MCF 10A (cell line): ENCODE measurements at regions not wholly inside any gene's neighbourhood (a gene's known extent, or its start where the extent isn't known, plus 50 kb on each side); places are given as distances from the start of the nearest gene placed in this dataset.

Experiments
- BruUV-seq: library from RNA; stranded (reverse); fragments of 400-500 nt; replicated peaks from 2 replicates; lab custom pipeline; 2021; lab: Mats Ljungman, UMichigan
- CTCF ChIA-PET: fragments of 300-600 bp; sonication (Branson Sonifier 250); formaldehyde crosslinking; extraction: SDS; loops from one replicate; lab custom pipeline; 2021; ENCODE audit warnings: antibody characterized with exemption, inconsistent platforms; lab: Yijun Ruan, JAX
- POLR2A ChIA-PET: fragments of 300-600, 350-650 bp; sonication (Branson Sonifier 250); formaldehyde crosslinking; extraction: SDS; loops from one replicate; lab custom pipeline; 2020; ENCODE audit warnings: antibody characterized with exemption, inconsistent platforms; lab: Yijun Ruan, JAX
- DNase-seq: peaks from one replicate; pipeline ENCODE4 v3.0.0-alpha.2; 2018; ENCODE audit not compliant: unreplicated experiment
- H3K27ac Mint-ChIP-seq: one replicate; pipeline ENCODE4 v1.8.0; 2022; ENCODE audit warnings: mild to moderate bottlenecking, low read depth, mixed read lengths; ENCODE audit not compliant: unreplicated experiment
- H3K27me3 Mint-ChIP-seq: one replicate; pipeline ENCODE4 v1.8.0; 2022; ENCODE audit warnings: mixed read lengths; ENCODE audit not compliant: insufficient read depth, unreplicated experiment
- H3K36me3 Mint-ChIP-seq: one replicate; pipeline ENCODE4 v1.8.0; 2022; ENCODE audit warnings: mild to moderate bottlenecking, moderate library complexity, mixed read lengths; ENCODE audit not compliant: insufficient read depth, unreplicated experiment
- H3K4me1 Mint-ChIP-seq: one replicate; pipeline ENCODE4 v1.8.0; 2022; ENCODE audit warnings: mixed read lengths; ENCODE audit not compliant: insufficient read depth, unreplicated experiment
- H3K4me3 Mint-ChIP-seq: one replicate; pipeline ENCODE4 v1.8.0; 2022; ENCODE audit warnings: mild to moderate bottlenecking, moderate library complexity, mixed read lengths; ENCODE audit not compliant: unreplicated experiment
- H3K9me3 Mint-ChIP-seq: one replicate; pipeline ENCODE4 v1.8.0; 2022; ENCODE audit warnings: mixed read lengths; ENCODE audit not compliant: unreplicated experiment
- intact Hi-C: fragments of 100-400 bp; cut with micrococcal nuclease; formaldehyde crosslinking; loops from 2 replicates; pipeline ENCODE4 v1.14.1; 2022
- TF ChIP-seq, protein P1 (sequence below): fragments of 200-600 bp; IDR thresholded peaks from one replicate; pipeline ENCODE4 v1.8.0; 2022; ENCODE audit warnings: antibody characterized with exemption, mild to moderate bottlenecking; ENCODE audit not compliant: unreplicated experiment

- DNase-seq: peak; percentile 14
- intact Hi-C loops: no loop called here
- Mint-ChIP-seq H3K36me3 (no peaks in the 10 kb centered on the region), H3K27me3 (no peaks in the 10 kb centered on the region), H3K27ac (no peak overlapping the region), H3K4me1 (peaks cover 5% of the 10 kb centered on the region), H3K9me3 (peaks cover 14% of the 10 kb centered on the region), H3K4me3 (no peak overlapping the region)
- ChIA-PET POLR2A (interaction anchor here (0.7 to 1.6 kb wide), 2 partner anchors 16 to 20 kb away, joined by 3 read pairs; no protein-coding TSS in a partner anchor), CTCF (interaction anchor here (0.9 to 1.5 kb wide), 2 partner anchors 9 to 18 kb away, joined by 3 to 8 read pairs; no protein-coding TSS in a partner anchor)
- TF ChIP-seq, protein P1, sequence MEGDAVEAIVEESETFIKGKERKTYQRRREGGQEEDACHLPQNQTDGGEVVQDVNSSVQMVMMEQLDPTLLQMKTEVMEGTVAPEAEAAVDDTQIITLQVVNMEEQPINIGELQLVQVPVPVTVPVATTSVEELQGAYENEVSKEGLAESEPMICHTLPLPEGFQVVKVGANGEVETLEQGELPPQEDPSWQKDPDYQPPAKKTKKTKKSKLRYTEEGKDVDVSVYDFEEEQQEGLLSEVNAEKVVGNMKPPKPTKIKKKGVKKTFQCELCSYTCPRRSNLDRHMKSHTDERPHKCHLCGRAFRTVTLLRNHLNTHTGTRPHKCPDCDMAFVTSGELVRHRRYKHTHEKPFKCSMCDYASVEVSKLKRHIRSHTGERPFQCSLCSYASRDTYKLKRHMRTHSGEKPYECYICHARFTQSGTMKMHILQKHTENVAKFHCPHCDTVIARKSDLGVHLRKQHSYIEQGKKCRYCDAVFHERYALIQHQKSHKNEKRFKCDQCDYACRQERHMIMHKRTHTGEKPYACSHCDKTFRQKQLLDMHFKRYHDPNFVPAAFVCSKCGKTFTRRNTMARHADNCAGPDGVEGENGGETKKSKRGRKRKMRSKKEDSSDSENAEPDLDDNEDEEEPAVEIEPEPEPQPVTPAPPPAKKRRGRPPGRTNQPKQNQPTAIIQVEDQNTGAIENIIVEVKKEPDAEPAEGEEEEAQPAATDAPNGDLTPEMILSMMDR: no peak
- no TSS peak for BruUV-seq
Measured at GRCh38 chr5:62152394-62153087, 153.5 kb upstream of the KIF2A start.

GRCh38 chr5:62154758-62155157 is 151.2 kb upstream of the KIF2A start:
- Mint-ChIP-seq H3K36me3 (no peaks in the 10 kb centered on the region), H3K4me3 (no peak overlapping the region), H3K4me1 (peaks cover 5% of the 10 kb centered on the region), H3K27me3 (no peaks in the 10 kb centered on the region), H3K9me3 (peaks cover 19% of the 10 kb centered on the region), H3K27ac (no peak overlapping the region)
- BruUV-seq: no TSS peak
- no peak for DNase-seq
- TF ChIP-seq, protein P1: no peak
- CTCF ChIA-PET: interaction anchor here (1.1 to 2.4 kb wide), 2 partner anchors 11 to 70 kb away, joined by 3 to 11 read pairs; no protein-coding TSS in a partner anchor
- POLR2A ChIA-PET: no interaction called here
- intact Hi-C loops: no loop called here

DNA sequence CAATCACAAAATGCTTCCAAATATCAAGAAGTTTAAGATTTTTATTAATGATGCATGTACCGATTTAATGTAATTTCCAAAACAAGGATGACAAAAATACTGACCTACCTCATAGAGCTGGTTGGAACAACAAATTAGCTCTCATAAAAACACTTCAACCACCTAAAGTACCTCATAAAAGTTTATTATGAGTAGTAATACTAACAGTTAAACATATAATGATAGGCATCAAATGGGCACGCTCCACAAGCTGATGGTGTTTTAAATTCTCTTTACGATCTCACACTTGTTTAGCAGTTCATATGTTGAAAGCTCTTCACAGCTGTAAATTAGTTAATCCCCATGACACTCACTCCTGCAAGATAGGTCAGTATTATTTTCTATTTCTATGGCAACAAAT is 150.0 kb upstream of the KIF2A start:
- DNase-seq: no peak
- ChIA-PET CTCF (interaction anchor here (2.4 kb wide), 1 partner anchor 12 kb away, joined by 11 read pairs; no protein-coding TSS in a partner anchor), POLR2A (no interaction called here)
- intact Hi-C loops: no loop called here
- H3K4me3 Mint-ChIP-seq: no peak overlapping the region
- TF ChIP-seq, protein P1: no peak
- BruUV-seq: no TSS peak
- H3K4me1 Mint-ChIP-seq: peaks cover 5% of the 10 kb centered on the region
- H3K9me3 Mint-ChIP-seq: peaks cover 19% of the 10 kb centered on the region
- no peaks in the 10 kb centered on the region for H3K27me3 Mint-ChIP-seq
- no peaks in the 10 kb centered on the region for H3K36me3 Mint-ChIP-seq
- H3K27ac Mint-ChIP-seq: no peak overlapping the region

DNA sequence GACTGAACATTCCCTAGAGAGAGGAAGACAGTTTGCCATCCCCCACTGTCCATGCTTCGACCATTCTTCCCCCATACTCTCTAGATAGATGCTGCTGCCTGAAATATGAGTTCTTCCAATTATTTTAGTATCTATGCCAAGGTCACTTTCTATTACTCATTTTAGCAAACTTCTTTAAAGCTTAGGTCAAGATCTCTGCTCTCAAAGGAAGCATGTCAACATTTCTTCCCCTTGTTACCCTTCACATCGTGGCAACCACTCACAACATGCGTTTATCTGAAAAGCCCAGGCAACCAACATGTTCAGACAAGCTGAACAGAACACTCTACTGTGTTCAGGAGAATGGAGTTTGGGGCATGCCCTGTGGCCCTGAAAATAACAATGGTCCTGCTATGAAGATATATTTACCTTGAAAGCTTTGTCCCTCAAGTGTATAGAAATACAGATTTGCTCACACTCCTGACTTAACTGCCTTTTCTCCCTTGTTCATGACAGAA is 138.4 kb upstream of the KIF2A start:
- Mint-ChIP-seq H3K36me3 (no peaks in the 10 kb centered on the region), H3K4me3 (no peak overlapping the region), H3K27me3 (peaks cover 11% of the 10 kb centered on the region), H3K9me3 (peaks cover 7% of the 10 kb centered on the region), H3K4me1 (peaks cover 11% of the 10 kb centered on the region), H3K27ac (peak overlapping the region; percentile 9)
- no TSS peak for BruUV-seq
- TF ChIP-seq, protein P1: no peak
- peak; percentile 14 for DNase-seq
- ChIA-PET POLR2A (no interaction called here), CTCF (interaction anchor here (1.6 kb wide), 1 partner anchor 24 kb away, joined by 7 read pairs; no protein-coding TSS in a partner anchor)
- intact Hi-C loops: no loop called here
